Thymus (tissue), 11 donors: ENCODE measurements at regions not wholly inside any gene's neighbourhood (a gene's known extent, or its start where the extent isn't known, plus 50 kb on each side); places are given as distances from the start of the nearest gene placed in this dataset.
"Not testable (repeated sequence)": the region's sequence is repeated elsewhere in the genome, so short reads cannot be mapped to it uniquely, and the experiment has no call there.

Source experiments
- DNase-seq, 9 donors: peaks; one replicate each; pipeline ENCODE4 v3.0.0-alpha.2; 2013; ENCODE audit warnings: low spot score in 9 of 9, low read depth in 6 of 9, missing footprints in 1 of 9
- H3K27ac ChIP-seq, 2 donors: one replicate each; pipeline ENCODE4 v1.5.1; 2013; ENCODE audit warnings: control low read depth in 1 of 2, low read depth in 1 of 2, low read length in 1 of 2, mild to moderate bottlenecking in 1 of 2, moderate library complexity in 1 of 2
- H3K27me3 ChIP-seq, 2 donors: one replicate each; pipeline ENCODE4 v1.5.1; 2013; ENCODE audit warnings: low read length in 1 of 2; ENCODE audit not compliant: control insufficient read depth in 2 of 2, insufficient read depth in 1 of 2
- H3K36me3 ChIP-seq, 2 donors: one replicate each; pipeline ENCODE4 v1.5.1; 2013; ENCODE audit warnings: low read length in 1 of 2, mild to moderate bottlenecking in 1 of 2, moderate library complexity in 1 of 2; ENCODE audit not compliant: control insufficient read depth in 2 of 2, insufficient read depth in 2 of 2
- H3K4me1 ChIP-seq, 2 donors: one replicate each; pipeline ENCODE4 v1.5.1; 2013; ENCODE audit warnings: low read length in 2 of 2; ENCODE audit not compliant: control insufficient read depth in 2 of 2, insufficient read depth in 2 of 2
- H3K4me3 ChIP-seq, 2 donors: one replicate each; pipeline ENCODE4 v1.5.1; 2013; ENCODE audit warnings: low read length in 2 of 2, control low read depth in 1 of 2, mild to moderate bottlenecking in 1 of 2
- H3K9me3 ChIP-seq, 2 donors: one replicate each; pipeline ENCODE4 v1.5.1; 2013; ENCODE audit warnings: low read length in 1 of 2, mild to moderate bottlenecking in 1 of 2; ENCODE audit not compliant: control insufficient read depth in 2 of 2, insufficient read depth in 1 of 2
- WGBS: extraction: QIAGEN DNeasy Blood & Tissue Kit; methylation state at CpG from one replicate; pipeline ENCODE4 v1.1.7; 2013; 5-methylcytosine and 5-hydroxymethylcytosine counted together
- donor health status: healthy.

- no peaks in the 10 kb centered on the region for H3K4me1 ChIP-seq
- 97% methylated on average over 5 of the region's 5 CpGs for WGBS
Observed at GRCh38 chr10:42422911-42423310, 215.5 kb downstream of the ZNF33B start.

GRCh38 chr10:42421812-42422211, 216.6 kb downstream of the ZNF33B start:
- no peak for DNase-seq
- peaks cover 0 to 18% of the 10 kb centered on the region in 2 donors for H3K9me3 ChIP-seq
- no peaks in the 10 kb centered on the region for H3K36me3 ChIP-seq
- 68% methylated on average over 3 of the region's 3 CpGs for WGBS
- H3K4me1 ChIP-seq, result no peaks in the 10 kb centered on the region
- no peaks in the 10 kb centered on the region for H3K27me3 ChIP-seq
- no peak overlapping the region for H3K4me3 ChIP-seq
- no peak overlapping the region for H3K27ac ChIP-seq

More at GRCh38 chr10:42422911-42423310, 215.5 kb downstream of the ZNF33B start:
- DNase-seq, result no peak
- H3K27ac ChIP-seq, result no peak overlapping the region
- H3K4me3 ChIP-seq, result no peak overlapping the region
- no peaks in the 10 kb centered on the region for H3K36me3 ChIP-seq
- H3K9me3 ChIP-seq, result peaks cover 0 to 16% of the 10 kb centered on the region in 2 donors
- H3K27me3 ChIP-seq, result no peaks in the 10 kb centered on the region

DNA sequence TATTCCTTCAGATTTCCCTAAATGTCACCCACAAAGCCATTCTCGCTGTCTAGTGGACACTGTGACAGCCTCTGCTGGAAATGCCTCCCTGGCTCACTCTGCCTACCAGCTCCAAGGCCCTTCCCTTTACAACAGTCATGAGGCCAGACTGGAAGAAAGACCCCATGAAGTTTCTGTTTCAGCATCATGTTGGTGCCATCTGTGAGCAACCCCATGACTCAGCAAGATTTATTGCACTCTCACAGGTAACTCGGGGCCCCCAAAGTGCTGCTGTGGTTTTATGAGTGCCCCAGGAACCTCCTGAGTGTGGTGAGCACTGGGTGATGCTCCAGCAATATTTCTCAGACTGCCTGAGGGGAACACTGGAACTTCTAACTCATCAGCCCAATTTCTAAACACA, 218.6 kb downstream of the ZNF33B start:
- peaks cover 0 to 23% of the 10 kb centered on the region in 2 donors for H3K9me3 ChIP-seq
- H3K27ac ChIP-seq, result no peak overlapping the region
- H3K36me3 ChIP-seq, result no peaks in the 10 kb centered on the region
- no peaks in the 10 kb centered on the region for H3K27me3 ChIP-seq
- DNase-seq, result no peak
- H3K4me1 ChIP-seq, result no peaks in the 10 kb centered on the region
- WGBS, result 39% methylated on average over 2 of the region's 2 CpGs
- H3K4me3 ChIP-seq, result no peak overlapping the region

- Histone ChIP-seq H3K27me3 (no peaks in the 10 kb centered on the region), H3K4me3 (no peak overlapping the region), H3K9me3 (peaks cover 1 to 12% of the 10 kb centered on the region in 2 donors), H3K4me1 (no peaks in the 10 kb centered on the region), H3K27ac (no peak overlapping the region), H3K36me3 (no peaks in the 10 kb centered on the region)
- DNase-seq, result no peak
- WGBS, result 94% methylated on average over 7 of the region's 7 CpGs
Observed at GRCh38 chr10:42380926-42381547, 257.3 kb downstream of the ZNF33B start.

DNA sequence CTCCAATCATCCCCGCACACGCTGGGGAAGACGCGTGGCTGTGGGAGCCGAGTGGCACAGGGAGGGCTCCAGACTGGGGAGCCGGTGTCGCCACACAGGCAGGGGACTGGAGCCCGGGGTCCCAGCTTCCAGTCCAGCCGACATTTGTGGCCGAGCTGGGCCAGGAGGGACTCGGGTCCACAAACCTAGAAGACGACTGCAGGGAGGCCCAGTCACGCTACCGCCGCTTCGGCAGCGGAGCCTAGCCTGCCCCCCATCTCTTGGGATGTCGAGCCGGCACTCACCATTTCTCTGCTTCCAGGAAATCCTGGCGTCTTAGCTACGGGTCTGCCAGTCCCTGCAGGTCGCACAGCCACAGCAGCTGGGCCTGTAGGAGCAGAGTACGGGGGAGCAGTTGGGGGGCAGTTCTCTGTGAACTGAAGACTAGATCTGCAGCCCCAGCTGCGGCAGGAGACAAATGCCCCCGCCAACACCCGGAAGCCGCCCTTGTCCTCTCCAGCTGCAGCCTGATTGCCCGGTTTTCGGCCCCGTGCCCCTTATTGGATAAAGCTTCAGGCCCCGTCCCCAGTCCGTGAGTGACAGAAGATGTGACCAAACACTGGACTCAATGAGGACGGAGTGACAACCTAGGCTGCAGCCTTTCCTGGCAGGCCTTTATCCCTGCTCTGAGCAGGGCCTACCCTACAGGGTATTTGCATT, 270.7 kb downstream of the ZNF33B start:
- Histone ChIP-seq H3K4me1 (no peaks in the 10 kb centered on the region), H3K27me3 (no peaks in the 10 kb centered on the region), H3K4me3 (peak overlapping the region; percentile 20 to 26), H3K9me3 (peaks cover 0 to 19% of the 10 kb centered on the region in 2 donors), H3K27ac (no peak overlapping the region), H3K36me3 (no peaks in the 10 kb centered on the region)
- DNase-seq, result peak in 6 of 9 donors; percentile 0 to 47 (median 10)
- WGBS, result 11% methylated on average over 33 of the region's 33 CpGs

DNA sequence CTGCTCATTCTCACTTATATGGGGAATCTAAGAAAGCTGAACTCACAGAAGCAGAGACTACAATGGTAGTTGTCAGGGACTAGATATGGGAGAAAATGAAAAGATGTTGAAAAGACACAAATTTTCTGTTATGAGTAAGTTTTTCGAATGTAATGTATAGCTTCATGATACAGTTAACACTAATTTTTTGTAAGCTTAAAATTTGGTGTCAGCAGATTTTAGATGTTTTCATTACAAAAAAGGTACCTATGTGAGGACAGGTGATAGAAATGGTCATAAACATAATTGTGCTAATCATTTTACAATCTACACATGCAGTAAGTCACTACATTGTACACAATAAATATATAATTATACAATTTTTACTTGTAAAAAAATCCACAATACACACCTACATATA, 286.6 kb downstream of the ZNF33B start:
- Histone ChIP-seq H3K36me3 (no peaks in the 10 kb centered on the region), H3K4me1 (no peaks in the 10 kb centered on the region), H3K27ac (no peak overlapping the region), H3K4me3 (no peak overlapping the region), H3K27me3 (no peaks in the 10 kb centered on the region), H3K9me3 (peaks cover 0 to 3% of the 10 kb centered on the region in 2 donors)
- DNase-seq, result no peak
- WGBS, result 97% methylated on average over 1 of the region's 1 CpG

DNA sequence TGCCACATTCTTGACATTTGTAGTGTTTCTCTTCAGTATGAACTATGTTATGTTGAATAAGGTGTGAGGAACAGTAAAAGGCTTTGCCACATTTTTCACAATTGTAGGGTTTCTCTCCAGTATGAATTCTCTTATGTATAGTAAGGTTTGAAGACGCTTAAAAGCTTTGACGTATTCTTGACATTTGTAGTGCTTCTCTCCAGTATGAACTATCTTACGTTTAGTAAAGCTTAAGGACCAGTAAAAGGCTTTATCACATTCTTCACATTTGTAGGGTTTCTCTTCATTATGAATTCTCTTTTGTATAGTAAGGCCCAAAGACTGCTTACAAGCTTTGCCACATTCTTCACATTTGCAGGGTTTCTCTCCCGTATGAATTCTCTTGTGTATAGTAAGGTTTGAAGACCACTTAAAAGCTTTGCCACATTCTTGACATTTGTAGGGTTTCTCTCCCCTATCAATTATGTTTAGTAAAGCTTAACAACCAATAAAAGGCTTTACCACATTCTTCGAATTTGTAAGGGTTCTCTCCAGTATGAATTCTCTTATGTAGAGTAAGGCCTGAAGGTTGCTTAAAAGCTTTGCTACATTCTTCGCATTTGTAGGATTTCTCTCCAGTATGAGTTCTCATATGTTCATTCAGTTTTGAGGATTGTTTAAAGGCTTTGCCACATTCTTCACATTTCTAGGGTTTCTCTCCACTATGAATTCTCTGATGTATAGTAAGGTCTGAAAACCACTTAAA, 301.6 kb downstream of the ZNF33B start:
- H3K36me3 ChIP-seq, H3K9me3 ChIP-seq, H3K27me3 ChIP-seq, DNase-seq, H3K27ac ChIP-seq, H3K4me3 ChIP-seq, H3K4me1 ChIP-seq: not testable (repeated sequence)
- 95% methylated on average over 6 of the region's 6 CpGs for WGBS

DNA sequence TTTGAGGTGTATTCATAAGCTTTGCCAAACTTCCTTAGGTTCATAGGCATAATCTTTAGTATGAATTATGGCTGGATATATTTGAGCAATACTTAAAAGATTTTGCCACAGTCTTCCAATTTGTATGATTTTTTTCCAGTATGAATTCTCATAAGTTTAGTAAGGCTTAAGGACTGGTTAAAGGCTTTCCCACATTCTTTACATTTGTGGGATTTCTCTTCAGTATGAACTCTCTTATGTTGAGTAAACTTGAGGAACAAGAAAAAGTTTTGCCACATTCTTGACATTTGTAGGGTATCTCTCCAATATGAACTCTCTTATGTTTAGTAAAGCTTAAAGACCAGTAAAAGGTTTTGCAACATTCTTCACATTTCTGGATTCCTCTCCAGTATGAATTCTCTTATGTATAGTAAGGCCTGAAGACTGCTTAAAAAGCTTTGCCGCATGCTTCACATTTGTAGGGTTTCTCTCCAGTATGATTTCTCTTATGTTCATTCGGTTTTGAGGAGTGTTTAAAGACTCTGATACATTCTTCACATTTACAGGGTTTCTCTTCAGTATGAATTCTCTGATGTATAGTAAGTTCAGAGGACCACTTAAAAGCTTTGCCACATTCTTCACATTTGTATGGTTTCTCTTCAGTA, 302.6 kb downstream of the ZNF33B start:
- not testable (repeated sequence) for H3K27me3 ChIP-seq, DNase-seq, H3K9me3 ChIP-seq, H3K4me1 ChIP-seq, H3K27ac ChIP-seq, H3K4me3 ChIP-seq, H3K36me3 ChIP-seq
- WGBS, result 95% methylated on average over 2 of the region's 2 CpGs

DNA sequence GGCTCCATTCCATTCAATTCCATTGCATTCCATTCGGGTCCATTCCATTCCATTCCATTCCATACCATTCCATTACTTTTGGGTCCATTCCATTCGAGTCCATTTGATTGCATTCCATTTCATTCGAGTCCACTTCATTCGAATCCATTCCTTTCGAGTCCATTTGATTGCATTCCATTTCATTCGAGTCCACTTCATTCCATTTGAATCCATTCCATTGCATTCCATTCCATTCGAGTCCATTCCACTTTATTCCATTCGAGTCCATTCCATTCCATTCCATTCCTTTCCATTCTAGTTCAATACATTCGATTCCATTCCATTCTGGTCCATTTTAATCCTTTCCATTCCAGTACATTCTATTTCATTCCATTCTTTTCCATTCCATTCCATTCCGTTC, 334.0 kb downstream of the ZNF33B start:
- Histone ChIP-seq H3K27ac (no peak overlapping the region), H3K4me3 (no peak overlapping the region), H3K4me1 (no peaks in the 10 kb centered on the region), H3K9me3 (no peaks in the 10 kb centered on the region), H3K36me3 (no peaks in the 10 kb centered on the region), H3K27me3 (no peaks in the 10 kb centered on the region)
- DNase-seq, result peak in 2 of 9 donors; percentile 1 to 33
- WGBS, result 83% methylated on average over 10 of the region's 10 CpGs
